Neural cell (in vitro differentiated cells): ENCODE measurements at regions not wholly inside any gene's neighbourhood (a gene's known extent, or its start where the extent isn't known, plus 50 kb on each side); places are given as distances from the start of the nearest gene placed in this dataset.

Experiments used
- EP300 ChIP-seq: fragments of 450-650 bp; conservative IDR thresholded peaks from 2 replicates; pipeline ENCODE4 v1.6.1; 2014; ENCODE audit warnings: antibody characterized with exemption, mild to moderate bottlenecking, moderate library complexity; ENCODE audit not compliant: poor library complexity, severe bottlenecking
- EZH2 ChIP-seq: fragments of 200-600, 300-800 bp; shearing (Covaris generic), sonication (generic); IDR thresholded peaks from 2 replicates; pipeline ENCODE4 v1.6.1; 2014; ENCODE audit warnings: antibody characterized with exemption, low read length, borderline replicate concordance, mild to moderate bottlenecking; ENCODE audit not compliant: insufficient read depth, poor library complexity, severe bottlenecking
- MXI1 ChIP-seq: fragments of 450-650 bp; conservative IDR thresholded peaks from 2 replicates; pipeline ENCODE4 v1.6.1; 2014; ENCODE audit warnings: antibody characterized with exemption, mild to moderate bottlenecking; ENCODE audit not compliant: poor library complexity, severe bottlenecking
- POLR2AphosphoS5 ChIP-seq: IDR thresholded peaks from 2 replicates; pipeline ENCODE4 v1.6.1; 2012
- RAD21 ChIP-seq: fragments of 450-650 bp; conservative IDR thresholded peaks from 2 replicates; pipeline ENCODE4 v1.6.1; 2014; ENCODE audit warnings: antibody characterized with exemption, mild to moderate bottlenecking, moderate library complexity
- TF ChIP-seq, protein P1 (sequence below): fragments of 450-650 bp; IDR thresholded peaks from 2 replicates; pipeline ENCODE4 v1.5.1; 2014; ENCODE audit warnings: antibody characterized with exemption, mild to moderate bottlenecking, moderate library complexity; ENCODE audit not compliant: poor library complexity, severe bottlenecking
- TF ChIP-seq, protein P2 (sequence below): IDR thresholded peaks from 2 replicates; pipeline ENCODE4 v1.6.1; 2012; ENCODE audit warnings: borderline replicate concordance

- TF ChIP-seq POLR2AphosphoS5 (no peak), MXI1 (no peak), RAD21 (no peak), EZH2 (no peak), EP300 (no peak)
- TF ChIP-seq, protein P1, sequence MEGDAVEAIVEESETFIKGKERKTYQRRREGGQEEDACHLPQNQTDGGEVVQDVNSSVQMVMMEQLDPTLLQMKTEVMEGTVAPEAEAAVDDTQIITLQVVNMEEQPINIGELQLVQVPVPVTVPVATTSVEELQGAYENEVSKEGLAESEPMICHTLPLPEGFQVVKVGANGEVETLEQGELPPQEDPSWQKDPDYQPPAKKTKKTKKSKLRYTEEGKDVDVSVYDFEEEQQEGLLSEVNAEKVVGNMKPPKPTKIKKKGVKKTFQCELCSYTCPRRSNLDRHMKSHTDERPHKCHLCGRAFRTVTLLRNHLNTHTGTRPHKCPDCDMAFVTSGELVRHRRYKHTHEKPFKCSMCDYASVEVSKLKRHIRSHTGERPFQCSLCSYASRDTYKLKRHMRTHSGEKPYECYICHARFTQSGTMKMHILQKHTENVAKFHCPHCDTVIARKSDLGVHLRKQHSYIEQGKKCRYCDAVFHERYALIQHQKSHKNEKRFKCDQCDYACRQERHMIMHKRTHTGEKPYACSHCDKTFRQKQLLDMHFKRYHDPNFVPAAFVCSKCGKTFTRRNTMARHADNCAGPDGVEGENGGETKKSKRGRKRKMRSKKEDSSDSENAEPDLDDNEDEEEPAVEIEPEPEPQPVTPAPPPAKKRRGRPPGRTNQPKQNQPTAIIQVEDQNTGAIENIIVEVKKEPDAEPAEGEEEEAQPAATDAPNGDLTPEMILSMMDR = no peak
- TF ChIP-seq, protein P2, sequence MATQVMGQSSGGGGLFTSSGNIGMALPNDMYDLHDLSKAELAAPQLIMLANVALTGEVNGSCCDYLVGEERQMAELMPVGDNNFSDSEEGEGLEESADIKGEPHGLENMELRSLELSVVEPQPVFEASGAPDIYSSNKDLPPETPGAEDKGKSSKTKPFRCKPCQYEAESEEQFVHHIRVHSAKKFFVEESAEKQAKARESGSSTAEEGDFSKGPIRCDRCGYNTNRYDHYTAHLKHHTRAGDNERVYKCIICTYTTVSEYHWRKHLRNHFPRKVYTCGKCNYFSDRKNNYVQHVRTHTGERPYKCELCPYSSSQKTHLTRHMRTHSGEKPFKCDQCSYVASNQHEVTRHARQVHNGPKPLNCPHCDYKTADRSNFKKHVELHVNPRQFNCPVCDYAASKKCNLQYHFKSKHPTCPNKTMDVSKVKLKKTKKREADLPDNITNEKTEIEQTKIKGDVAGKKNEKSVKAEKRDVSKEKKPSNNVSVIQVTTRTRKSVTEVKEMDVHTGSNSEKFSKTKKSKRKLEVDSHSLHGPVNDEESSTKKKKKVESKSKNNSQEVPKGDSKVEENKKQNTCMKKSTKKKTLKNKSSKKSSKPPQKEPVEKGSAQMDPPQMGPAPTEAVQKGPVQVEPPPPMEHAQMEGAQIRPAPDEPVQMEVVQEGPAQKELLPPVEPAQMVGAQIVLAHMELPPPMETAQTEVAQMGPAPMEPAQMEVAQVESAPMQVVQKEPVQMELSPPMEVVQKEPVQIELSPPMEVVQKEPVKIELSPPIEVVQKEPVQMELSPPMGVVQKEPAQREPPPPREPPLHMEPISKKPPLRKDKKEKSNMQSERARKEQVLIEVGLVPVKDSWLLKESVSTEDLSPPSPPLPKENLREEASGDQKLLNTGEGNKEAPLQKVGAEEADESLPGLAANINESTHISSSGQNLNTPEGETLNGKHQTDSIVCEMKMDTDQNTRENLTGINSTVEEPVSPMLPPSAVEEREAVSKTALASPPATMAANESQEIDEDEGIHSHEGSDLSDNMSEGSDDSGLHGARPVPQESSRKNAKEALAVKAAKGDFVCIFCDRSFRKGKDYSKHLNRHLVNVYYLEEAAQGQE = no peak
Measured at GRCh38 chr7:36006636-36007229, 146.3 kb upstream of the EEPD1 start.
